Cardiac muscle cell (in vitro differentiated cells and primary cell): ENCODE measurements at regions not wholly inside any gene's neighbourhood (a gene's known extent, or its start where the extent isn't known, plus 50 kb on each side); places are given as distances from the start of the nearest gene placed in this dataset.

Experiments used
- DNase-seq, 2 donors: peaks; one replicate each; pipeline versions ENCODE4 v3.0.0 to v3.0.0-alpha.2; 2010 to 2017; ENCODE audit warnings: low read depth in 1 of 2, low spot score in 1 of 2
- H3K27ac ChIP-seq: fragments of 200-600 bp; sonication (generic); 2 replicates; pipeline ENCODE4 v1.5.1; 2016
- H3K27me3 ChIP-seq: fragments of 200-600 bp; sonication (generic); 2 replicates; pipeline ENCODE4 v1.6.0; 2016; ENCODE audit warnings: control low read depth
- H3K36me3 ChIP-seq: fragments of 200-600 bp; sonication (generic); 2 replicates; pipeline ENCODE4 v1.5.1; 2016; ENCODE audit warnings: control low read depth
- H3K4me1 ChIP-seq: fragments of 200-600 bp; sonication (generic); 2 replicates; pipeline ENCODE4 v1.8.1; 2017; ENCODE audit warnings: low read depth, mild to moderate bottlenecking, mixed run types
- H3K4me3 ChIP-seq: fragments of 200-600 bp; sonication (generic); 2 replicates; pipeline ENCODE4 v1.5.1; 2016; ENCODE audit warnings: mild to moderate bottlenecking
- H3K9me3 ChIP-seq: fragments of 200-600 bp; sonication (generic); 2 replicates; pipeline ENCODE4 v1.5.1; 2017; ENCODE audit warnings: low read depth, mild to moderate bottlenecking, control low read depth
- CTCF ChIP-seq: IDR thresholded peaks from 2 replicates; pipeline ENCODE4 v1.5.1; 2012; ENCODE audit warnings: low read depth, mild to moderate bottlenecking, low read length

GRCh38 chr1:5552787-5553484 is 439.3 kb downstream of the NPHP4 start:
- no peaks in the 10 kb centered on the region for H3K36me3 ChIP-seq
- H3K27ac ChIP-seq: no peak overlapping the region
- no peaks in the 10 kb centered on the region for H3K4me1 ChIP-seq
- H3K9me3 ChIP-seq: no peaks in the 10 kb centered on the region
- H3K27me3 ChIP-seq: no peaks in the 10 kb centered on the region
- DNase-seq: no peak
- no peak overlapping the region for H3K4me3 ChIP-seq
- no peak for TF ChIP-seq CTCF

- H3K4me1 ChIP-seq: no peaks in the 10 kb centered on the region
- no peaks in the 10 kb centered on the region for H3K27me3 ChIP-seq
- H3K4me3 ChIP-seq: no peak overlapping the region
- no peaks in the 10 kb centered on the region for H3K36me3 ChIP-seq
- TF ChIP-seq CTCF: no peak
- no peak overlapping the region for H3K27ac ChIP-seq
- no peaks in the 10 kb centered on the region for H3K9me3 ChIP-seq
- no peak for DNase-seq
Measured at GRCh38 chr1:5551274-5551975, 440.8 kb downstream of the NPHP4 start.

- DNase-seq: no peak
- H3K27ac ChIP-seq: no peak overlapping the region
- H3K9me3 ChIP-seq: no peaks in the 10 kb centered on the region
- no peaks in the 10 kb centered on the region for H3K36me3 ChIP-seq
- H3K27me3 ChIP-seq: no peaks in the 10 kb centered on the region
- H3K4me3 ChIP-seq: no peak overlapping the region
- no peak for TF ChIP-seq CTCF
- H3K4me1 ChIP-seq: no peaks in the 10 kb centered on the region
Measured at GRCh38 chr1:5548266-5548665, 444.0 kb downstream of the NPHP4 start.

GRCh38 chr1:5543235-5543634 is 449.0 kb downstream of the NPHP4 start:
- H3K9me3 ChIP-seq: no peaks in the 10 kb centered on the region
- no peak overlapping the region for H3K4me3 ChIP-seq
- no peak for TF ChIP-seq CTCF
- H3K27me3 ChIP-seq: no peaks in the 10 kb centered on the region
- no peaks in the 10 kb centered on the region for H3K36me3 ChIP-seq
- no peak for DNase-seq
- H3K4me1 ChIP-seq: no peaks in the 10 kb centered on the region
- H3K27ac ChIP-seq: no peak overlapping the region

GRCh38 chr1:5532811-5533210 is 459.4 kb downstream of the NPHP4 start:
- DNase-seq: no peak
- Histone ChIP-seq H3K4me1 (no peaks in the 10 kb centered on the region), H3K4me3 (no peak overlapping the region), H3K27me3 (no peaks in the 10 kb centered on the region), H3K9me3 (no peaks in the 10 kb centered on the region), H3K36me3 (no peaks in the 10 kb centered on the region), H3K27ac (no peak overlapping the region)
- no peak for TF ChIP-seq CTCF
